GM04503 (cell line): ENCODE measurements at regions not wholly inside any gene's neighbourhood (a gene's known extent, or its start where the extent isn't known, plus 50 kb on each side); places are given as distances from the start of the nearest gene placed in this dataset.

Source experiments
- DNase-seq: peaks from one replicate; pipeline ENCODE4 v3.0.0-alpha.2; 2012; ENCODE audit warnings: low read depth

GRCh38 chr1:72830606-72831390 lies 548.5 kb upstream of the NEGR1 start:
- no peak for DNase-seq

GRCh38 chr1:72827278-72827677 lies 544.9 kb upstream of the NEGR1 start:
- no peak for DNase-seq

- DNase-seq = no peak
Observed at GRCh38 chr1:72804541-72804940, 522.2 kb upstream of the NEGR1 start.

GRCh38 chr1:72781038-72781437 lies 498.7 kb upstream of the NEGR1 start:
- DNase-seq = no peak

GRCh38 chr1:72780212-72780611 lies 497.9 kb upstream of the NEGR1 start:
- DNase-seq = no peak

- no peak for DNase-seq
Observed at GRCh38 chr1:72777918-72778317, 495.6 kb upstream of the NEGR1 start.

GRCh38 chr1:72763481-72763880 lies 481.1 kb upstream of the NEGR1 start:
- DNase-seq = no peak

GRCh38 chr1:72759486-72759885 lies 477.1 kb upstream of the NEGR1 start:
- DNase-seq = no peak

GRCh38 chr1:72757843-72758242 lies 475.5 kb upstream of the NEGR1 start:
- DNase-seq = no peak

- DNase-seq = no peak
Observed at GRCh38 chr1:72745413-72745812, 463.1 kb upstream of the NEGR1 start.

GRCh38 chr1:72734415-72734814 lies 452.1 kb upstream of the NEGR1 start:
- DNase-seq = no peak

- DNase-seq = no peak
Observed at GRCh38 chr1:72724951-72725861, 442.9 kb upstream of the NEGR1 start.

GRCh38 chr1:72705921-72706320 lies 423.6 kb upstream of the NEGR1 start:
- DNase-seq = no peak

GRCh38 chr1:72704841-72705477 lies 422.6 kb upstream of the NEGR1 start:
- no peak for DNase-seq

- DNase-seq = no peak
Observed at GRCh38 chr1:72697410-72697809, 415.1 kb upstream of the NEGR1 start.

- no peak for DNase-seq
Observed at GRCh38 chr1:72693899-72694298, 411.6 kb upstream of the NEGR1 start.

- no peak for DNase-seq
Observed at GRCh38 chr1:72693376-72693775, 411.0 kb upstream of the NEGR1 start.

GRCh38 chr1:72690871-72691270 lies 408.5 kb upstream of the NEGR1 start:
- no peak for DNase-seq

GRCh38 chr1:72678683-72679082 lies 396.3 kb upstream of the NEGR1 start:
- DNase-seq = no peak

- no peak for DNase-seq
Observed at GRCh38 chr1:72670902-72671301, 388.6 kb upstream of the NEGR1 start.

GRCh38 chr1:72662918-72663317 lies 380.6 kb upstream of the NEGR1 start:
- no peak for DNase-seq

GRCh38 chr1:72650843-72651435 lies 368.6 kb upstream of the NEGR1 start:
- no peak for DNase-seq
